ENCODE measurements at regions not wholly inside any gene's neighbourhood (a gene's known extent, or its start where the extent isn't known, plus 50 kb on each side); places are given as distances from the start of the nearest gene placed in this dataset.

DNA sequence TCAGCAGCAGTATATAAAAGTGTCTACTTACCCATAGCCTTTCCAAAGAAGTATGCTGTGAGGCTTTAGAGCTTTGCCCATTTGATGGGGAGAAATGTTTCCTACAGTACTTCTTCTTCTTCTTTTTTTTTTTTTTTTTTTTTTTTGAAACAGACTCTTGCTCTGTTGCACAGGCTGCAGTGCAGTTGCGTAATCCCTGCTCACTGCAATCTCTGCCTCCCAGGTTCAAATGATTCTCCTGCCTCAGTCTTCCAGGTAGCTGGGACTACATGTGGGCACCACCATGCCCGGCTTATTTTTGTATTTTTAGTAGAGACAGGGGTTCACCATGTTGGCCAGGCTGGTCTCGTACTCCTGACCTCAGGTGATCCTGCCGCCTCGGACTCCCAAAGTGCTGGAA, 101.7 kb upstream of the TMEM26 start:
- H3K9me3 ChIP-seq (ENCODE audit: control insufficient read depth in 5 of 5, low read length in 5 of 5): no peaks in the 10 kb centered on the region
- H3K4me3 ChIP-seq (ENCODE audit: low read depth in 1 of 5, low read length in 5 of 5): no peak overlapping the region
- no peak overlapping the region for H3K27ac ChIP-seq (ENCODE audit: low read depth, low read length)
- H3K27me3 ChIP-seq (ENCODE audit: control insufficient read depth in 5 of 5, insufficient read depth in 4 of 5, low read length in 5 of 5): no peaks in the 10 kb centered on the region
- H3K4me1 ChIP-seq (ENCODE audit: control insufficient read depth in 5 of 5, insufficient read depth in 5 of 5, low read length in 5 of 5): no peaks in the 10 kb centered on the region
- no peaks in the 10 kb centered on the region for H3K36me3 ChIP-seq (ENCODE audit: control insufficient read depth in 5 of 5, insufficient read depth in 5 of 5, low read length in 5 of 5)
- H3K9ac ChIP-seq (ENCODE audit: low read length in 5 of 5): no peak overlapping the region

DNA sequence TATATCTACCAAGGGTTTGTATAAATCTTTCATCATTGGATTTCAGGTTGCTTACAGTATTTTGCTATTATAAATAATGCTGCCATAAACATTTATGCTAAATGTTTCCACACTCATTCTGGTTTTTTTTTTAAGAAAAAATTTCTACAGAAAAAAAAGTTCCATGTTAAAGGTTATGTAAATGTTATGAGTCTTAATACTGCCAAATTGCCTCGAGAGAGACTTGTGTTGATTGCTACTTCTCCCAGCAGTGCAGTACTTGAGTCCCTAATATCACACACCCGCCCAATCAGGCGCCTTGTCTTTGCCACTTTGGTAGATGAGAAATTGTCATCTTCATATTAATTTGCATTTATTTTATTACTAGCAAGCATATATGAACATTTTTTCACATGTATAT, 96.7 kb upstream of the TMEM26 start:
- no peaks in the 10 kb centered on the region for H3K27me3 ChIP-seq (ENCODE audit: control insufficient read depth in 5 of 5, insufficient read depth in 4 of 5, low read length in 5 of 5)
- H3K9me3 ChIP-seq (ENCODE audit: control insufficient read depth in 5 of 5, low read length in 5 of 5): no peaks in the 10 kb centered on the region
- no peaks in the 10 kb centered on the region for H3K36me3 ChIP-seq (ENCODE audit: control insufficient read depth in 5 of 5, insufficient read depth in 5 of 5, low read length in 5 of 5)
- no peaks in the 10 kb centered on the region for H3K4me1 ChIP-seq (ENCODE audit: control insufficient read depth in 5 of 5, insufficient read depth in 5 of 5, low read length in 5 of 5)
- no peak overlapping the region for H3K27ac ChIP-seq (ENCODE audit: low read depth, low read length)
- H3K4me3 ChIP-seq (ENCODE audit: low read depth in 1 of 5, low read length in 5 of 5): no peak overlapping the region
- H3K9ac ChIP-seq (ENCODE audit: low read length in 5 of 5): no peak overlapping the region

- Histone ChIP-seq H3K27me3 (ENCODE audit: control insufficient read depth in 5 of 5, insufficient read depth in 4 of 5, low read length in 5 of 5) (no peaks in the 10 kb centered on the region), H3K36me3 (ENCODE audit: control insufficient read depth in 5 of 5, insufficient read depth in 5 of 5, low read length in 5 of 5) (no peaks in the 10 kb centered on the region), H3K9me3 (ENCODE audit: control insufficient read depth in 5 of 5, low read length in 5 of 5) (no peaks in the 10 kb centered on the region), H3K9ac (ENCODE audit: low read length in 5 of 5) (no peak overlapping the region), H3K4me3 (ENCODE audit: low read depth in 1 of 5, low read length in 5 of 5) (no peak overlapping the region), H3K4me1 (ENCODE audit: control insufficient read depth in 5 of 5, insufficient read depth in 5 of 5, low read length in 5 of 5) (no peaks in the 10 kb centered on the region), H3K27ac (ENCODE audit: low read depth, low read length) (no peak overlapping the region)
These were observed 95.2 kb upstream of the TMEM26 start for GRCh38 chr10:61548364-61548763.

- no peaks in the 10 kb centered on the region for H3K27me3 ChIP-seq (ENCODE audit: control insufficient read depth in 5 of 5, insufficient read depth in 4 of 5, low read length in 5 of 5)
- H3K9ac ChIP-seq (ENCODE audit: low read length in 5 of 5): no peak overlapping the region
- no peak overlapping the region for H3K4me3 ChIP-seq (ENCODE audit: low read depth in 1 of 5, low read length in 5 of 5)
- H3K9me3 ChIP-seq (ENCODE audit: control insufficient read depth in 5 of 5, low read length in 5 of 5): no peaks in the 10 kb centered on the region
- H3K36me3 ChIP-seq (ENCODE audit: control insufficient read depth in 5 of 5, insufficient read depth in 5 of 5, low read length in 5 of 5): no peaks in the 10 kb centered on the region
- H3K27ac ChIP-seq (ENCODE audit: low read depth, low read length): no peak overlapping the region
- H3K4me1 ChIP-seq (ENCODE audit: control insufficient read depth in 5 of 5, insufficient read depth in 5 of 5, low read length in 5 of 5): no peaks in the 10 kb centered on the region
These were observed 94.1 kb upstream of the TMEM26 start for GRCh38 chr10:61547297-61547696.

- Histone ChIP-seq H3K27ac (ENCODE audit: low read depth, low read length) (no peak overlapping the region), H3K27me3 (ENCODE audit: control insufficient read depth in 5 of 5, insufficient read depth in 4 of 5, low read length in 5 of 5) (no peaks in the 10 kb centered on the region), H3K9ac (ENCODE audit: low read length in 5 of 5) (no peak overlapping the region), H3K4me3 (ENCODE audit: low read depth in 1 of 5, low read length in 5 of 5) (no peak overlapping the region), H3K36me3 (ENCODE audit: control insufficient read depth in 5 of 5, insufficient read depth in 5 of 5, low read length in 5 of 5) (no peaks in the 10 kb centered on the region), H3K9me3 (ENCODE audit: control insufficient read depth in 5 of 5, low read length in 5 of 5) (no peaks in the 10 kb centered on the region), H3K4me1 (ENCODE audit: control insufficient read depth in 5 of 5, insufficient read depth in 5 of 5, low read length in 5 of 5) (no peaks in the 10 kb centered on the region)
These were observed 92.0 kb upstream of the TMEM26 start for GRCh38 chr10:61545170-61545569.

DNA sequence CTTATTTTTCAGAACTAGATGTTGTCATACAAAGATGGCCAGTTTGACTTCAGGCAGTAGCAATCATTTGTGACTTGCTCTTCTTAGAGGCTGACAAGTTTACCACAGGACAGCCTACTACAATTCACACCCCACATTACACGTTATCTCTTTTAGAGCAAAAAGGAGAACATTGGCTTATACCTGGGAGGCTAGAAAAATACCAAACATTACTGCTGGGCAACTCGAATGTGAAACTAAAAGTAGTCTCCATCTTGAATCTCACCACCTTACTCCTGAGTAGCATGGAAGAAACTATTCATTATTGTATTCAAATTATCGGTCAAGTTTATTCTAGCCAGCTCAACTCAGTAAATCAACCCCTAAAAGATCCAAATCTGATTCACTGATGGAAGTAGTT, 90.7 kb upstream of the TMEM26 start:
- H3K4me3 ChIP-seq (ENCODE audit: low read depth in 1 of 5, low read length in 5 of 5): no peak overlapping the region
- no peaks in the 10 kb centered on the region for H3K4me1 ChIP-seq (ENCODE audit: control insufficient read depth in 5 of 5, insufficient read depth in 5 of 5, low read length in 5 of 5)
- no peaks in the 10 kb centered on the region for H3K36me3 ChIP-seq (ENCODE audit: control insufficient read depth in 5 of 5, insufficient read depth in 5 of 5, low read length in 5 of 5)
- H3K9ac ChIP-seq (ENCODE audit: low read length in 5 of 5): no peak overlapping the region
- no peak overlapping the region for H3K27ac ChIP-seq (ENCODE audit: low read depth, low read length)
- H3K27me3 ChIP-seq (ENCODE audit: control insufficient read depth in 5 of 5, insufficient read depth in 4 of 5, low read length in 5 of 5): no peaks in the 10 kb centered on the region
- no peaks in the 10 kb centered on the region for H3K9me3 ChIP-seq (ENCODE audit: control insufficient read depth in 5 of 5, low read length in 5 of 5)

- Histone ChIP-seq H3K36me3 (ENCODE audit: control insufficient read depth in 5 of 5, insufficient read depth in 5 of 5, low read length in 5 of 5) (no peaks in the 10 kb centered on the region), H3K4me3 (ENCODE audit: low read depth in 1 of 5, low read length in 5 of 5) (no peak overlapping the region), H3K27me3 (ENCODE audit: control insufficient read depth in 5 of 5, insufficient read depth in 4 of 5, low read length in 5 of 5) (no peaks in the 10 kb centered on the region), H3K9ac (ENCODE audit: low read length in 5 of 5) (no peak overlapping the region), H3K9me3 (ENCODE audit: control insufficient read depth in 5 of 5, low read length in 5 of 5) (no peaks in the 10 kb centered on the region), H3K27ac (ENCODE audit: low read depth, low read length) (no peak overlapping the region), H3K4me1 (ENCODE audit: control insufficient read depth in 5 of 5, insufficient read depth in 5 of 5, low read length in 5 of 5) (no peaks in the 10 kb centered on the region)
These were observed 89.4 kb upstream of the TMEM26 start for GRCh38 chr10:61542596-61542995.

DNA sequence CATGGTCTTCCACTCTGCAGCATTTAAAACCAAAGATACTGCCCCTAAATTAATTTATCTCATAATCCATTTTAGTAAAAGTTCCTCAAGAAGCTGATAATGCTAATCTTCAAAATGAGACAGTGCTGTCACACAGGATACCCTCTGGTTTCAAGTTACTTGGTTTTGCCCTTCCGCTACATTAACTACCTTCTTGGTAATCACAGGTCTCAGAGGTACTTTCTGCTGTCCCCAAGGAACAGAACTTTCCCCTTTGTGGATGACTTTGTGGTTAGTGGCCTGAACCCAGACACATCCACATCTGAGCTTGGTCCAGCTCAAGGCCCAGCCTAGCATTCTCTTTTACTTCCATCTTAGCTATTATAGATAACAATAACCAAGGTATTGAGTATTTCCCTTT, 88.8 kb upstream of the TMEM26 start:
- no peaks in the 10 kb centered on the region for H3K9me3 ChIP-seq (ENCODE audit: control insufficient read depth in 5 of 5, low read length in 5 of 5)
- no peaks in the 10 kb centered on the region for H3K27me3 ChIP-seq (ENCODE audit: control insufficient read depth in 5 of 5, insufficient read depth in 4 of 5, low read length in 5 of 5)
- H3K4me1 ChIP-seq (ENCODE audit: control insufficient read depth in 5 of 5, insufficient read depth in 5 of 5, low read length in 5 of 5): no peaks in the 10 kb centered on the region
- no peak overlapping the region for H3K4me3 ChIP-seq (ENCODE audit: low read depth in 1 of 5, low read length in 5 of 5)
- no peaks in the 10 kb centered on the region for H3K36me3 ChIP-seq (ENCODE audit: control insufficient read depth in 5 of 5, insufficient read depth in 5 of 5, low read length in 5 of 5)
- H3K27ac ChIP-seq (ENCODE audit: low read depth, low read length): no peak overlapping the region
- no peak overlapping the region for H3K9ac ChIP-seq (ENCODE audit: low read length in 5 of 5)

DNA sequence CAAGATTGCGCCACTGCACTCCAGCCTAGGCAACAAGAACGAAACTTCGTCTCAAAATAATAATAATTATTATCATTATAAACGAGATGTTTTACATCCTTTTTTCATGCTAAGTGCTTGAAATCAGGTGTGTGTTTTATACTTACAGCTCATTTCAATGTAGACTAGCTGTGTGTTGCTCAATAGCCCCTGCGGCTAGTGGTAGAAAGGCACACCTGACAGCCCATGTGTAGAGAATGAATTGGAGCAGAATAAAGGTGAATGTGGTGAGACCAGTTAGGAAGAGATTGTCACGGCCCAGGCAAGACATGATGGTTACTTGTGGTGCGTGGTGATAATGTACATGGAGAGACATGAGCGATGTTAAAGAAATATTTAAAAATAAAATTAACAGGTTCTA, 86.7 kb upstream of the TMEM26 start:
- Histone ChIP-seq H3K27me3 (ENCODE audit: control insufficient read depth in 5 of 5, insufficient read depth in 4 of 5, low read length in 5 of 5) (no peaks in the 10 kb centered on the region), H3K4me3 (ENCODE audit: low read depth in 1 of 5, low read length in 5 of 5) (no peak overlapping the region), H3K27ac (ENCODE audit: low read depth, low read length) (no peak overlapping the region), H3K9ac (ENCODE audit: low read length in 5 of 5) (no peak overlapping the region), H3K36me3 (ENCODE audit: control insufficient read depth in 5 of 5, insufficient read depth in 5 of 5, low read length in 5 of 5) (no peaks in the 10 kb centered on the region), H3K4me1 (ENCODE audit: control insufficient read depth in 5 of 5, insufficient read depth in 5 of 5, low read length in 5 of 5) (no peaks in the 10 kb centered on the region), H3K9me3 (ENCODE audit: control insufficient read depth in 5 of 5, low read length in 5 of 5) (no peaks in the 10 kb centered on the region)

GRCh38 chr10:61529208-61529607, 76.0 kb upstream of the TMEM26 start:
- no peaks in the 10 kb centered on the region for H3K27me3 ChIP-seq (ENCODE audit: control insufficient read depth in 5 of 5, insufficient read depth in 4 of 5, low read length in 5 of 5)
- H3K4me3 ChIP-seq (ENCODE audit: low read depth in 1 of 5, low read length in 5 of 5): no peak overlapping the region
- H3K27ac ChIP-seq (ENCODE audit: low read depth, low read length): no peak overlapping the region
- H3K9ac ChIP-seq (ENCODE audit: low read length in 5 of 5): no peak overlapping the region
- H3K9me3 ChIP-seq (ENCODE audit: control insufficient read depth in 5 of 5, low read length in 5 of 5): no peaks in the 10 kb centered on the region
- H3K36me3 ChIP-seq (ENCODE audit: control insufficient read depth in 5 of 5, insufficient read depth in 5 of 5, low read length in 5 of 5): no peaks in the 10 kb centered on the region
- H3K4me1 ChIP-seq (ENCODE audit: control insufficient read depth in 5 of 5, insufficient read depth in 5 of 5, low read length in 5 of 5): peaks cover 0 to 2% (median 0%) of the 10 kb centered on the region in 5 donors

DNA sequence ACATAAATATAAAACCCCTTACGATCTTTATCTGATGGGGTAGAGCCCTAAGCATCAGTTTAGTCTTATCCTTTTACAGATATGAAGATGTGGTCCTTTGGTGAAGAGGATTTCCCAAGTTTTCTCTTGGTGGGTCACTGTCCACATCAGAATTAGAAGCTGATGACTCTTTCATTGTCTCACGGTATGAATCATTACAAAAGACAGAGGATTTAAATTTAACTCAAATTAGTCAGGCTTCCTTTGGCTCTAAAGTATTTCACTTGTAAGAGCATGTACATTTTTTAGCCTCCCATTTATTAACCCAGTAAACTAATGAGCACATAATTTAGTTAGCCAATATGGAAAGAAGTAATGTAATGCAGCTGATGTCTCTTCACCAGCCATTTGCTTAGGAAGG, 49.9 kb upstream of the TMEM26 start:
- H3K36me3 ChIP-seq (ENCODE audit: control insufficient read depth in 5 of 5, insufficient read depth in 5 of 5, low read length in 5 of 5): no peaks in the 10 kb centered on the region
- no peak overlapping the region for H3K4me3 ChIP-seq (ENCODE audit: low read depth in 1 of 5, low read length in 5 of 5)
- no peaks in the 10 kb centered on the region for H3K9me3 ChIP-seq (ENCODE audit: control insufficient read depth in 5 of 5, low read length in 5 of 5)
- H3K27me3 ChIP-seq (ENCODE audit: control insufficient read depth in 5 of 5, insufficient read depth in 4 of 5, low read length in 5 of 5): no peaks in the 10 kb centered on the region
- no peak overlapping the region for H3K9ac ChIP-seq (ENCODE audit: low read length in 5 of 5)
- H3K4me1 ChIP-seq (ENCODE audit: control insufficient read depth in 5 of 5, insufficient read depth in 5 of 5, low read length in 5 of 5): no peaks in the 10 kb centered on the region
- no peak overlapping the region for H3K27ac ChIP-seq (ENCODE audit: low read depth, low read length)
